ENCODE measurements at regions not wholly inside any gene's neighbourhood (a gene's known extent, or its start where the extent isn't known, plus 50 kb on each side); places are given as distances from the start of the nearest gene placed in this dataset.

GRCh38 chr2:107107351-107107750 is 221.4 kb upstream of the ST6GAL2 start:
- Mint-ChIP-seq H3K4me1 (ENCODE audit: low read depth, unreplicated experiment) (no peaks in the 10 kb centered on the region), H3K36me3 (ENCODE audit: insufficient read depth, unreplicated experiment) (no peaks in the 10 kb centered on the region), H3K9me3 (ENCODE audit: unreplicated experiment) (no peaks in the 10 kb centered on the region), H3K27ac (ENCODE audit: unreplicated experiment) (no peak overlapping the region), H3K4me3 (ENCODE audit: unreplicated experiment) (no peak overlapping the region), H3K27me3 (ENCODE audit: insufficient read depth, unreplicated experiment) (no peaks in the 10 kb centered on the region)
- TF ChIP-seq, protein P1, sequence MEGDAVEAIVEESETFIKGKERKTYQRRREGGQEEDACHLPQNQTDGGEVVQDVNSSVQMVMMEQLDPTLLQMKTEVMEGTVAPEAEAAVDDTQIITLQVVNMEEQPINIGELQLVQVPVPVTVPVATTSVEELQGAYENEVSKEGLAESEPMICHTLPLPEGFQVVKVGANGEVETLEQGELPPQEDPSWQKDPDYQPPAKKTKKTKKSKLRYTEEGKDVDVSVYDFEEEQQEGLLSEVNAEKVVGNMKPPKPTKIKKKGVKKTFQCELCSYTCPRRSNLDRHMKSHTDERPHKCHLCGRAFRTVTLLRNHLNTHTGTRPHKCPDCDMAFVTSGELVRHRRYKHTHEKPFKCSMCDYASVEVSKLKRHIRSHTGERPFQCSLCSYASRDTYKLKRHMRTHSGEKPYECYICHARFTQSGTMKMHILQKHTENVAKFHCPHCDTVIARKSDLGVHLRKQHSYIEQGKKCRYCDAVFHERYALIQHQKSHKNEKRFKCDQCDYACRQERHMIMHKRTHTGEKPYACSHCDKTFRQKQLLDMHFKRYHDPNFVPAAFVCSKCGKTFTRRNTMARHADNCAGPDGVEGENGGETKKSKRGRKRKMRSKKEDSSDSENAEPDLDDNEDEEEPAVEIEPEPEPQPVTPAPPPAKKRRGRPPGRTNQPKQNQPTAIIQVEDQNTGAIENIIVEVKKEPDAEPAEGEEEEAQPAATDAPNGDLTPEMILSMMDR (IDR thresholded peaks at IDR 0.05; ENCODE audit: insufficient read depth in 1 of 2, low read depth in 1 of 2, low read length in 1 of 2, severe bottlenecking in 1 of 2, unreplicated experiment in 1 of 2) = no peak
- no peaks in the 10 kb centered on the region for H3K36me3 ChIP-seq (ENCODE audit: control insufficient read depth, insufficient read depth, low read length)
- ChIA-PET CTCF (no interaction called here), POLR2A (no interaction called here)
- intact Hi-C loops (cut with micrococcal nuclease; ENCODE audit: unreplicated experiment) = no loop called here
- H3K4me1 ChIP-seq = no peaks in the 10 kb centered on the region
- no TSS peak for BruUV-seq (replicated peaks)
- H3K4me3 ChIP-seq (ENCODE audit: low read depth, low read length) = no peak overlapping the region
- no peak for DNase-seq
- no peaks in the 10 kb centered on the region for H3K27me3 ChIP-seq (replicated peaks; ENCODE audit: control insufficient read depth, insufficient read depth, low read length)
- no peaks in the 10 kb centered on the region for H3K9me3 ChIP-seq

DNA sequence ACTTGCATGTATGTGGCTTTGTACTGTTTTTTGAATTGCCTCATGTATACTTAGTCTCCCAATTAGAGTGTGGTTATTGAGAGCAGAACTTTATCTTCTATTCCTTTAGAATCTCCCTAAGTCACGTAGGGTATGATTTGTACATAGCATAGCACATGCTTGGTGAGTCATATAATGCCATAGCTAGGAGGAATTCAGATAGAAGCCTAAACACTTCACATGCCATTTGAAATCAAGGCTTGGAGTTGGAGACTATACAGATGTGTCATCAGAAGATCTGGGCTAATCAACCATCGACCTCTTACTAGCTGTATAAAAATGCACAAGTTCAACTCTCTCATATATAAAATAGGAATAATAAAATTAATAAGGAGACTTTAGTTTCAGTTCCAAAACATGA is 222.6 kb upstream of the ST6GAL2 start:
- no peaks in the 10 kb centered on the region for H3K36me3 ChIP-seq (ENCODE audit: control insufficient read depth, insufficient read depth, low read length)
- DNase-seq = no peak
- H3K4me1 Mint-ChIP-seq (ENCODE audit: low read depth, unreplicated experiment) = no peaks in the 10 kb centered on the region
- H3K27me3 ChIP-seq (replicated peaks; ENCODE audit: control insufficient read depth, insufficient read depth, low read length) = no peaks in the 10 kb centered on the region
- POLR2A ChIA-PET = no interaction called here
- no peaks in the 10 kb centered on the region for H3K36me3 Mint-ChIP-seq (ENCODE audit: insufficient read depth, unreplicated experiment)
- no TSS peak for BruUV-seq (replicated peaks)
- TF ChIP-seq, protein P1 (IDR thresholded peaks at IDR 0.05; ENCODE audit: insufficient read depth in 1 of 2, low read depth in 1 of 2, low read length in 1 of 2, severe bottlenecking in 1 of 2, unreplicated experiment in 1 of 2) = no peak
- H3K27me3 Mint-ChIP-seq (ENCODE audit: insufficient read depth, unreplicated experiment) = no peaks in the 10 kb centered on the region
- H3K9me3 ChIP-seq = no peaks in the 10 kb centered on the region
- no peaks in the 10 kb centered on the region for H3K4me1 ChIP-seq
- CTCF ChIA-PET = no interaction called here
- intact Hi-C loops (cut with micrococcal nuclease; ENCODE audit: unreplicated experiment) = no loop called here
- no peak overlapping the region for H3K4me3 Mint-ChIP-seq (ENCODE audit: unreplicated experiment)
- H3K4me3 ChIP-seq (ENCODE audit: low read depth, low read length) = no peak overlapping the region
- no peak overlapping the region for H3K27ac Mint-ChIP-seq (ENCODE audit: unreplicated experiment)
- H3K9me3 Mint-ChIP-seq (ENCODE audit: unreplicated experiment) = no peaks in the 10 kb centered on the region

DNA sequence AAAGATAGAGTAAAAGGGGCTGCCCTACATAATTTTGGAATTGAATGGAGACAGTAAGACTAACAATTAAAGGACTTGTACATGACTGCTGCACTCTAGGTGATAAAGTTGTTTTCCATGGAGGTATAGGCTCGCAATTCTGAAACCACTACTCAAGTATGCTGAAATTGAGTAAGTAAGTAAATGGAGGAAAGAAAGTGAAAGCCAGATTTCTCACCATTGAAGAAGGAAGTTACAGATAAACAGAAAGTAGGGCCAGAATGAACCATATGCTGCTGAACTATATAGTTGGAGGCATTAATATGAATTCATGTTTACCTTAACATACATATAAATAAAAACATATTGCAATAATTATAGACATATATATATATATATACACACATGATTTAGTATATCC is 225.7 kb upstream of the ST6GAL2 start:
- POLR2A ChIA-PET = no interaction called here
- no peaks in the 10 kb centered on the region for H3K9me3 Mint-ChIP-seq (ENCODE audit: unreplicated experiment)
- no peaks in the 10 kb centered on the region for H3K27me3 Mint-ChIP-seq (ENCODE audit: insufficient read depth, unreplicated experiment)
- DNase-seq = no peak
- no peaks in the 10 kb centered on the region for H3K27me3 ChIP-seq (replicated peaks; ENCODE audit: control insufficient read depth, insufficient read depth, low read length)
- H3K4me3 ChIP-seq (ENCODE audit: low read depth, low read length) = no peak overlapping the region
- no peaks in the 10 kb centered on the region for H3K36me3 Mint-ChIP-seq (ENCODE audit: insufficient read depth, unreplicated experiment)
- H3K4me1 ChIP-seq = no peaks in the 10 kb centered on the region
- intact Hi-C loops (cut with micrococcal nuclease; ENCODE audit: unreplicated experiment) = no loop called here
- CTCF ChIA-PET = no interaction called here
- H3K4me3 Mint-ChIP-seq (ENCODE audit: unreplicated experiment) = no peak overlapping the region
- H3K36me3 ChIP-seq (ENCODE audit: control insufficient read depth, insufficient read depth, low read length) = no peaks in the 10 kb centered on the region
- no peak overlapping the region for H3K27ac Mint-ChIP-seq (ENCODE audit: unreplicated experiment)
- BruUV-seq (replicated peaks) = no TSS peak
- H3K9me3 ChIP-seq = no peaks in the 10 kb centered on the region
- no peaks in the 10 kb centered on the region for H3K4me1 Mint-ChIP-seq (ENCODE audit: low read depth, unreplicated experiment)
- TF ChIP-seq, protein P1 (IDR thresholded peaks at IDR 0.05; ENCODE audit: insufficient read depth in 1 of 2, low read depth in 1 of 2, low read length in 1 of 2, severe bottlenecking in 1 of 2, unreplicated experiment in 1 of 2) = no peak
